IPS-NIHi7 (cell line): ENCODE measurements at regions not wholly inside any gene's neighbourhood (a gene's known extent, or its start where the extent isn't known, plus 50 kb on each side); places are given as distances from the start of the nearest gene placed in this dataset.

ENCODE experiments used
- DNase-seq: peaks from one replicate; pipeline ENCODE4 v3.0.0; 2012; ENCODE audit warnings: mixed read lengths; ENCODE audit errors: extremely low spot score

DNA sequence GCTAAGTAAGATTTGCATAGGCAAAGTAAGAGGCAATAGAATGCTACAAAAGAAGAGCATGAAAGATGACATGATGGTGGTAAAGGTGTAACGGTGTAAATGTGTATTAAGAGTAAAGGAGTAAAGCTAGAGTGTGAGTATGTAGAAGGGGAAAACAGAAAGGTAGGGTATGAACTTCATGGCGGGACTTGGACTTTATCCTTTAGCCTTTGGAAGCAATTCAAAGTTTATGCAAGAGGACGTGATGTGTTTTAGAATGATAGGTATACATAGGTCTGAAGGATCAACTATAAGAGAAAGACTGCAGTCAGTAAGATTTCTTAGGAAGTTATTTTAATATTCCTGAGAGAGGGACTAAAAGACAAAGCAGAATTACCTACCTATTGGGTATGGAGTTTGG, 358.0 kb upstream of the FAT3 start:
- no peak for DNase-seq

DNA sequence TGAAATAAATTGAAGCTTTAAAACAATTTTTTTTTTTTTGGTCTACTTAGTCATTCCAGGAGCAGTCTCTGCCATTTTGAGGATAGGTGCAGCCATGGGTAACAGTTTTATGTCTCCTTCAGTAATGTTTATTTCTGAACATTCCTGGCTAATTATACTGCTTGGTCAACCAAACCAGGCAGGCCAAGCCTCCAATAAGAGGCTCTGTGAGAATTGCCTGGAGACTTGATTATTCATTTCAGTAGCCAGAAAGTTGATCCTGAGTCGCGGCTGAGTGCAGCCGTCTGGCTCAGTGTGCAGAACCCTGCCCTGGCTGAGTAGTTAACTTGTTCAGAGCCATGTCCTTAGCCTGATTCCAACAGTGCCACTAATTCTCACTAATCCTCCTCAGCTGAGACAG, 364.0 kb upstream of the FAT3 start:
- no peak for DNase-seq

DNA sequence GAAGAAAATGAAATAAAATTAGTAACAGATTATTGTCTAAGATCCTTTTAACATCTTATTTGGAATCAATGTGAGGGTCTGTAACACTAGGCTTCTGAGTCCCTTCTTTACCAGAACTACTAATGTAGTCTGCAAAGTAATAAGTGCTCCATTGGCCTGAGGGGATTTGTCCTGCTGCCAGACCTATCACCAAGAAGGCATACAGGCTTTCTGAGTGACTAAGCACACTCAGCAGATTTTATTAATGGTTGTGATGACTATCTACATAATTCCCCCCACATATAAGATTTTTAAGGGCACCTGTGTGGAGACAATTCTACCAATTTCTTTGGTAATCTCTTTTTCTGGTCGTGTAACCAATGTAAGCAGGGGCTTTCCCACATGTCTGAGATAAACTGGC, 365.0 kb upstream of the FAT3 start:
- no peak for DNase-seq

DNA sequence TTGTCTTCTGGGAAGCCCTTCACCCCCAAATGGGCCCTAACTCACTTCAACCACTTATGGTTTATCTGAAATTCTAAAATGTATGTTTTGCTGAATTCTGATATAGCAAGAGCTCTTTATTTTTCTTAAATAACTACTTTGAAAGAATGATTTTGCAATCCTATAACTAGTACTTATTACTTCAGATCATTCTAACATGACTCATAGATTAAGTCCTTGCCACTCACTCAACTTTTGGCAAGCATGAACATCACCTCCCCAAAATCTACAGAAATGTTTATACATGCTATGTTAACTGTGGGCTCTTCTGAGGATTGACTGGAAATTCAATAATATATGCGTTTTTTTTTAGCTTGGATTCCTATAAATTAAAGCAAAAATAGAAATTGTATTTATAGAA, 367.4 kb upstream of the FAT3 start:
- DNase-seq, result no peak

DNA sequence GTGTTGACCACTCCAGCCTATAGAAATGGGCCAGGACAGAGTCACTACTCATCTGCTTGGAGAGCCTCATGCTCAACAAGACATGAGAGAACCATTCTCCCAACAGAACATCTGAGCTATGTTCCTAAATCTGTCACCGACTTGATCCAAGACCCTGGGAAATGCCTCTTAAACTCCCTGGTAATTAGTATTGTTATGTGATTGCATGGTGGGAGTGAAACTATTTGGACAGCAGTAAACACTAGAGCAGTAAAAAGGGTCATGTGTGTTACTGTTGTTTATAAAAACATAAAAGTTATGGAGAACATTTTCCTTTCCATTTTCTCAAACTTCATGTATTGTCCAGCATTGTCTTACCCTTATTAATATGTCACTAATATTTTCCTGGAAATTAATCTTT, 369.8 kb upstream of the FAT3 start:
- DNase-seq, result no peak

DNA sequence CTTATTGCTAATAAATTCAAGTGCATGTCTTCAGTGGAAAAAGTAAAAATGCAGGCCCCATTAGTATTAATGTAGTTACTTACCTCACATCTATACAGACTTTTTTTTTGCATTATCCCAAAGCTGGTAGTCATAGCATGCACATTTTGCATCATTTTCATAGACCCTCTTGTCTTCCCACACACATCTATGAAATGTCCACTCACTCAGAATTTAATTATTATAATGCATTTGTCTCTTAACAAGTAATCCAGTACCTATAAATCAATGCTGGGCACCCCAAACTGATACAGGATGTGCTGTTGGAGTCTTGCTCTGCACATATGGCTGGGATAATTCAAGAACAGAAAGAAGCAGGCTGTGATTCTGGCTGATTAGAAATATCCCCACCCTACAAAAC, 370.4 kb upstream of the FAT3 start:
- DNase-seq, result no peak

DNA sequence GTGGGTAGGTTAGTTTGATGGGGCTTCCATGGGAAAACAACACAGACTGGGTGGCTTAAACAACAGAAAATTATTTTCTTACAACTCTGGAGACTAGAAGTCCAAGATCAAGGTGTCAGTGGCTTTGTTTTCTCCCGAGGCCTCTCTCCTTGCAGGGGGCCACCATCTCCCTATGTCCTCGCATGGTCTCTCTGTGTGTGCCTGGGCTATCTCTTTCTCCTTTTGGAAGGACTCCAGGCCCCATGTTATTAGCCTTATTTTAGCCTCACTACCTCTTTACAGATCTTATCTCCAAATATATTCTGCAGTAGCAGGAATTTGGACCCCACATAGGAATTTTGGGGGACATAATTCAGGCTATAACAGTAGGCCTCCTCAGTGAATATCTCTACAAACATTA, 372.7 kb upstream of the FAT3 start:
- no peak for DNase-seq

DNA sequence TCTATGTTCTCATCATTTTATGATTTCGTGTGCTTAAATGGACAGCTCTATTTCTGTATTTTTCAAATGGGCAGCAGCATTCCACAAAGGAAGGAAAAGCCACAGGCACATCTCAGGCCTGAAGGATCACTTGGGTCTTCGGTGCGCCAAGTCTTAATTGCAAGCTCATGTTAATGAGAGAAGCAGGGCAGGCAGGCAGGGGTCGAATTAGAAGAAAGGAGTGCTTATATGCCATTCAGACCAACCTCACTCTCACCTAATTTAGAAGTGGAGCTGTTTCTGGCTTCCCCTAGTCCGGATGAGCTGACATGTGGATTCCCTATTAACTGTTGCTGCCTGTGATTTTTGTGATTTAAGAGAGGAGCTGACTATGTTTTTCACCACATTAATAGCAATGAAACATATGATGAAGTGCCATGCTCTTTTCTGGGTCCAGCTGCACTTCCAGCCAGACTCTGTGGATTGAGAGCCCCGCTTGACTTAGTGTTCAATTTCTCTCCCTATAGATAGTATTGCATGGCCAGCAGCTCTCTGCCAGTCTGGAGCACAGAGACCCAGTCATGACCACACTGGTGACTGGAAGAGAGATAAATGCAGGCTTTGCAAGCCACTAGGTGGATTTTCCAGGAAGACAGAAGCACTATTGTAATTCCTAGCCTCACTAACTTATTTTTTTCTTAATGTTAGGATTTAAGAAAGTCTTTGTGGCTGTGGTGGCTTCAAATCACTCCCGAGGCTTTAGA, 373.9 kb upstream of the FAT3 start:
- no peak for DNase-seq

DNA sequence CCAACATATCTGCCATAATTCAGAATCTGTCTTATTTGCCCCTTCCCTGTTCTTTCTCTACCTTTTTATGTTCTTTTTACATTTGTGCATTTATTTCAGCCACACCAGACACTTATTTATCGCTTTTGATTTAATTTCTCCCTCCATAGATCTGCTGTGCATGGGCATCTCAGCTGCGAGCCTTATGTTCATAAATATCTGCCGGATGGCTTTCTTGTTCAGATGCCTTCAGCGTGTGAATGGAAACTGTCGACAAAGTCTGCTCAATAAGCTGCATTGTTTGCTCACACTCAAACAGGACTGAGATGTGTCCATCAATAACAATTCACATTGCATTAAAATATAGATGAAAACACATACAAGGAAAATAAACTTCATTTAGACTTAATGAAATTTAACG, 374.6 kb upstream of the FAT3 start:
- no peak for DNase-seq

DNA sequence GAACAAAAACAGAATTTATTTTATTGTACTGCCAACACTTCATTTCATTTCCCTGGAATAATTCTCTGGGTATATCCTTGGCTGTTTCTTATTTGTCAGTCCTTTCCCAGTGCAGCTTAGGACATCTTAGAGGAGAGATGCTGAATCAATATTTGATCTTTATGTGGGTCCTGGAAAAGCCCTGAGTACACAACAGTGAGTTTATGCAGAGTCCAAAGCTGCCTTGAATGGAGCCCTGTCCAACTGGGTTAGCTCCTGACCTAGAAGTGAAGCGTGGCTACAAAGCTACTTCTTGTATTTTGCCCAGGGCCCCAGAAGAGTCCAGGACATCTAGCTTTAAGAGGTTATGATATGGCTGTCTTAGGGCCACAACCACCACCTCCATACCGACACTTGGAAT, 378.0 kb upstream of the FAT3 start:
- DNase-seq, result no peak

DNA sequence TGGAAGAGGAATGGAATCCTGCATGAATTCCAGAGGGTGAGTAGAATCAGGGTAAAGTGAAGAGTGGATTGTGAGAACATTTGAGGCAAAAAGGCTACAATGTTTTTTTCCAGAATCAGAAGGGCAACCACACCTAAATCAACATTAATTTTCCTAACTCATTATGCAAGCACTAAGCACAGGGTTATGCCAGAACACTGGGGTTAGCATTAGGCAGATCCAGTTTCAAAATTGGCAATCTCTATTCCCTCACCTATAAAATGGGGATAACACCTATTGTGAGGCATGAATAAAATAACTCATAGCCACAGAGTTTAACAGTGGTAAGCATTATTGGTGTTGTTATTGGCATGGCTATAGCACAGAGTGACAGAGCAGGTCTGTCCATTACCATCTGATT, 378.6 kb upstream of the FAT3 start:
- DNase-seq, result no peak

DNA sequence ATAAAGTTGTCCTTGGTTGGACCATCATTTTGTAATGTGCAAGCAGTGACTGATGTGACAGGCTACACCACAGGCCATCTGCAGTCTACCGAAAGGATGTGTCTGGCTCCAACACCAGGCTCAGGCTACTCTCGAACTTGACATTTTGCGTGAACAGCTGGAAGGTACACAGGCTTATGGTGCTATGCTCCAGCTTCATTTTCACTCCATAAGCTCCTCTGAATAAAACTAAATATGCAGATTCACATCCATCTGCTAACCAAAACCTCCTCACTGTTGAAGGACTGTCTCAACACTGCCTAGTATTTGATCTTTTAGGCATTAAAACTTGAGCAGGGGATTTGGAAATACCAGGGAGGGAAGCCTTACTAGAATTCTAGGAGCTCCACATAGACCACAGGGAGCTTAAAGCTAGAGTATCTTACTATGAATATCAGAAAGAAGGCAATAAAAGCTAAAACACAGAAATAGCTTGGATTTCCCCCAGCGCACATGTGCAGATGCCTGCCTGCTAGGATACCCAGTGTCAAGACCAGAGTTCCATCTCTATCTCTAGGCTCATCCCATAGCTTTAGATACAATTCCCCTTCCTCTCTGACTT, 383.9 kb upstream of the FAT3 start:
- DNase-seq, result no peak

DNA sequence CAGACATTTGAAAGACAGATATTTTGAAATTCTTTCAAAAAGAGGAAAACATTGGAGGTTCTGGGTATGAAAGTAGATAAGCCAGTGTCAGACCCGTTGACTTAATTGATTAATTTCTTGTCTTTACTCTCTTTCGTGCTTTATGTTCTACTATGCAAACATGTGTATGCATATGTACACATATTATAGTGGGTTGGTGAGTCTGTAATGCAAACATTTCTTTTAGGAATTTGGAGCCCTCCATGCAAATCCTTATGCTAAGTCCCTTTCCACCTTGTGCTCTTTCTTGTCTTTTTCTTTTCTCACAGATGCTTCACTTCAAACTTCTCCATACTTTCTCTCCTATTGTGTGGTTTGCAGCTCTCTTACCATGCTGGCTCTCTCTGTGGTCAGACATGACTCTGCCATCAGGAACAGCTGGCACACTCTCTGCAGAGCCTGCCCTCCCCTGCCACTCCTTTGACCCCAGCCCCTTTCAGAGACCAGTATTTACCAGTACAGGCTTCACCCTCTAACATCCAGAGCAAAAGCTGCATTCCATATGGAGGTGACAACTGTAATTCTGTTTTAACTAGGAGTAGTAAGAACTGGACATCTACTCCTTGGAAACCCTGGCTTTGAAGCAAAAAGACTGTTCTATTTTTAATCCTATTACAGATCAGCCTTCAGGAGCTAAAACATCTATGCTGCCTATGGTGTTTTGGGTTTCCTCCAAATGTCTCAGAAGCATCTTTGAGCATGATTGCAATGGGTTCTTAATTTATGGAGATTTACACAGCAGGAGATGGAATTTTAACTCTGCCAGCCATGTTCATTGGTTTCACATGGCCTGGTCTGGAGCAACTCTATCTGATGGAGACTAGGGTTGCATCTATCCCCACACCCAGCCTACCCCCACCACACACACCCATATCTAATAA, 386.9 kb upstream of the FAT3 start:
- no peak for DNase-seq

DNA sequence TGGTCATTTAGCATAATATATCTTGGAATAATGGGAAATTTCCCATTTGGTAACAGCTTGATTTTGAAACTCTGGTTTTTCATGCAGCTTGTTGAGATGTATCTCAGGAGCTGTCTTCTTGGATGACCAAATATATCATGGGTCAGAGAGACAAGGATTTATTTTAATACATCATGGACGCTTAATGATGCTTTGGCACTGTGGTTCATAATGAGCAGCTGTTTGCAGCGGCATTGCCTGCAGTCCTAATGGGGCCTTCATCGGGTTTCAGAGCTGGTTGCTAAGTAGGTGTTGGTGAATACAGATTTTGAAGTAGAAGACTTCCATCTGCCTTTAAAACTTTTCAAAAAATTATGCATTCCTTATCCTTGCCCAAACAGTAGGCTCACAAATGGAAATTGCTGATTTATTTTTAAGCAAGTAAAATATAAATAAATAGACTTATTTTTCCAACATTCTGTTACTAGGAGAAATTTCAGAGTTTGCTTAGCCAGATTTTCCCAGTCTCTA, 389.5 kb upstream of the FAT3 start:
- no peak for DNase-seq

DNA sequence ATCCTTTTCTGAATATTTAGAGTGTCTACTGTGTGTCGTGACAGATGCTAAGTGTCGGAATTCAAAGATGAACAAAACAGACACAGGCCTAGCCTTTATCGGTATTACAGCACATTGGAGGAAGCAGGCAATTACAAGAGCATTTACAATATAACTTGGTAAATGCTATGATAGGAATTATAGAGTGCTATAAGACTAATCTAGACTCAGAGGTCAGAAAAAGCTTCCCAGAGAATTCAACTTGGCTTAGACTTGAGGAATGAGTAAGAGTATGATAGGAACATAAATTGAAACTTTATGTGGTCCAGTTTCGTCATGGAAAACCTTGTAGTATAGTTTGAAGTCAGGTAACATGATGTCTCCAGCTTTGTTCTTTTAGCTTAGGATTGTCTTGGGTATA, 395.7 kb upstream of the FAT3 start:
- DNase-seq, result no peak

DNA sequence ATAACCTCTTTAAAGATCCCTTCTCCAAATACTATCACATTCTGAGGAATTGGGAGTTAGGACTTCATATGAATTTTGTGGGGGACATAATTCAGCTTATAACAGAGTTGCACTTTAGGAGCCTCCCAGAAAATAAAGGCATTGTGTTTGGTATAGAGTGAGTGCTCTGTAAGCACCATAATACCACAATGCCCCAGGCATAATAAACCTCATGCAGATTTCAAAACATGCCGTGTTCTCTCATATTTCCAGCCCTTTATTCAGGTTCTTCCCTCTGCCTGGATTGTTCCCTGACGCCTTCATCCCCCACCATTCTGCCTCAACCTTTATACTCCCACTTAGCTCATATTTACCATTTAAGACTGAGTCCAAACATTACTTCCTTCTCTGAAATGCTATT, 398.8 kb upstream of the FAT3 start:
- no peak for DNase-seq

DNA sequence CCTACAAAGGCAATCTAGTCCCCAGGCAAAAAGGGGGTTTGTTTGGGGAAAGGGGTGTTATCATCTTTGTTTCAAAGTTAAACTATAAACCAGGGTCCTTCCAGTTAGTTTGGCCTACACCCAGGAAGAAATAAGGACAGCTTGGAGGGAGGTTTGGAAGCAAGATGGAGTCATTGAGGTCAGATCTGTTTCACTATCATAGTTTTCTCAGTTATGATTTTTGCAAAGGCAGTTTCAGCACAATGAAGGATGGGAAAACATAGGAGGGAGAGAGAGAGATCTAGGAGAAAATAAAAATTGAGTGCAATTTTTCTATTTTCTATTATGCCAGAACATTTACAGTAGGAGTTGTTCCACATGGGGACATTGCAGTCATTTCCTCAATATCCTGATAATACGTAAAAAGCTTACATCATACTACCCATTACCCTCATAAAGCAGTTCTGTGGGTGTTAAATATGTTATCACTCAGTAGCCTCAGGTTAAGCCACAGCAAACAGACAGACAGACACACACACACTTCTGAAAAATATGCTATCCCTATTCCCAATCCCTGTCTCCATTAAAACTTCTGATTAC, 401.3 kb upstream of the FAT3 start:
- DNase-seq, result no peak

DNA sequence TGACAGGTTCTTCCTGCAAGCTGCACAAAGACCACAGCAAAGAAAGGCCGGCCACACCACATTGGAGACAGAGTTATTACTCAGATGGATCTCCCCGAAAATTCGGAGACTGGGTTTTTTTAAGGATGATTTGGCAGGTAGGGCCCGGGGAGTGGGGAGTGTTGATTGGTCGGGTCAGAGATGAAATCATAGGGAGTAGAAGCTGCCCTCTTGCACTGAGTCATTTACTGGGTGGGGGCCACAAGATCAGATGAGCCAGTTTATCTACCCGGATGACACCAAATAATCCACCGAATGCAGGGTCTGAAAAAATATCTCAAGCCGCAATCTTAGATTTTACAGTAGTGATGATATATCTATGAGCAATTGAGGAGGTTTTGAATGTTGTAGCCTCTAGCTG, 401.8 kb upstream of the FAT3 start:
- no peak for DNase-seq

DNA sequence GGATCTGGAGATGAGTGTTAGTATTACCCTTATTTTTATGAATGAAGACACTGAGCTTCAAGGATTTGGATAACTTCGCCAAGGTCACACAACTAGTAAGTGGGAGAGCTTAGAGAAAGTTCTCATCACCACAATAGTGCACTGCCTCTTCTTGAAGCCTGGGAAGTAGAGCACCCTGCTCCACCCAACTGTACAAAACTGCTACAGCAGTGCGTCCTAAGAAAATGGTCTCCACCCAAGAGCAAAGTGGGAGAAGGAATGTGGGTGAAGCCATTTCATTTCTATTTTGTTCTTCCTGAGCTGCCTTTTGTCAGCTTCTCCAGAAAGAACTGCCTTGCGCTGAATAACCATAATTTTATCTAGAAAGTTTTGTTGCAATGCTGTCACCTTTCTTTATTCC, 403.9 kb upstream of the FAT3 start:
- DNase-seq, result no peak

DNA sequence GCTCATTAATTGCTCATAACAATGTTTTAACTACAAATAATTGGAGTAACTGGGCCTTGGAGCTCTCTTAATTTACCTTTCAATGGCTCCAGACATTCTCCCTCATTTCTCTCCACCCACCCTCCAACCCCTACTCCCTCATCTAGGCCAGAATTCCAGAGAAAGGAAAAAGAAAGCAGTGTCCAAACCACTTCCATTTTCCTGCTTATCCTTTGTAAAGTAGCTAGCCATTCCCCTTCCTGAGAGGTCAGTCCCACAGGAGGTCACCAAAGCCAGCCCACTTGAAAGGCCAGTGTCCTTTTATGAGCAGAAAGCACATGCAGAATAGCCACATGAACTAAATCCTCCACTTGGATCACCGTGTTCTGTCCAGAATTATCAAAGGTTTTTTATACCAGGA, 404.8 kb upstream of the FAT3 start:
- DNase-seq, result no peak

DNA sequence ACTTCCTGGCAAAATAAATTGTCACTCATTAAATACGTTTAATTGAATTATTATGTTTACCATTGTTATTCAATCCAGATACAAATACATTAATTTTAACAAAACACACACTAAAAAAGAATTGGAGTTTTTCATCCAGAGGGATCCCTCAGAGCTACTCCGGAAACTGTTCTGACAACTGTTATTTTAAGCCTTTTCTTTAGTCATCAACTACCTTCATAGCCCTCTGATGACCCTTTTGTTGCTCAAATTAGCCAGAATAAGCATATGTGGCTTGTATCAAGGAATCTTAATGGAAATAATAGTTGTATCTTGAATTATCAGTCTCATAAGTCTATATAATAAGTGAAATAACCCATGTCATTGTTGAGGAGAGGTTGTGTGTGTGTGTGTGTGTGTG, 405.4 kb upstream of the FAT3 start:
- DNase-seq, result no peak

DNA sequence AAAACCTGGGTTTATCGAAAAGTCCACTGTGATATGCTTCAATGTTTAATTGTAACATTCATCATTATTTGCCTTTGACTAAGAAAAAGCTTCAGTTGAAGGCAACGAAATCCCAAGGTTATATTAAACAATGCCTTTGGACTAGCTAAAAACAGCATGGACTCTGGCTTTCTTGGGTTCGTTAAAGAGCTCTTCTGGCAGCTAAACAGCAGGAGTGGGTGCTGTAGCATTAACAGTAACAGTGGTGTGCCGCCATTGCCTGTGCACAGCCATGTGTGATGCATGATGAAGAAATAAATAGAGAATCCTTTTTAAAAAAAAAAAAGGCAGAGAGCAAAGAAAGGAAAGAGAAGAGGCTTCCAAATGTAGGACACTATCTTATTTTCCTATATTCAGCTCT, 406.6 kb upstream of the FAT3 start:
- no peak for DNase-seq
